GM20000 (cell line): ENCODE measurements at regions not wholly inside any gene's neighbourhood (a gene's known extent, or its start where the extent isn't known, plus 50 kb on each side); places are given as distances from the start of the nearest gene placed in this dataset.

Source experiments
- DNase-seq: peaks from one replicate; pipeline ENCODE4 v3.0.0; 2012; ENCODE audit warnings: low spot score
- TF ChIP-seq, protein P1 (sequence below): IDR thresholded peaks from 2 replicates; pipeline ENCODE4 v1.5.1; 2012; ENCODE audit warnings: mild to moderate bottlenecking, control low read depth; ENCODE audit errors: extremely low read depth, missing control alignments

GRCh38 chr9:113692256-113692655 lies 183.9 kb upstream of the ZNF618 start:
- TF ChIP-seq, protein P1, sequence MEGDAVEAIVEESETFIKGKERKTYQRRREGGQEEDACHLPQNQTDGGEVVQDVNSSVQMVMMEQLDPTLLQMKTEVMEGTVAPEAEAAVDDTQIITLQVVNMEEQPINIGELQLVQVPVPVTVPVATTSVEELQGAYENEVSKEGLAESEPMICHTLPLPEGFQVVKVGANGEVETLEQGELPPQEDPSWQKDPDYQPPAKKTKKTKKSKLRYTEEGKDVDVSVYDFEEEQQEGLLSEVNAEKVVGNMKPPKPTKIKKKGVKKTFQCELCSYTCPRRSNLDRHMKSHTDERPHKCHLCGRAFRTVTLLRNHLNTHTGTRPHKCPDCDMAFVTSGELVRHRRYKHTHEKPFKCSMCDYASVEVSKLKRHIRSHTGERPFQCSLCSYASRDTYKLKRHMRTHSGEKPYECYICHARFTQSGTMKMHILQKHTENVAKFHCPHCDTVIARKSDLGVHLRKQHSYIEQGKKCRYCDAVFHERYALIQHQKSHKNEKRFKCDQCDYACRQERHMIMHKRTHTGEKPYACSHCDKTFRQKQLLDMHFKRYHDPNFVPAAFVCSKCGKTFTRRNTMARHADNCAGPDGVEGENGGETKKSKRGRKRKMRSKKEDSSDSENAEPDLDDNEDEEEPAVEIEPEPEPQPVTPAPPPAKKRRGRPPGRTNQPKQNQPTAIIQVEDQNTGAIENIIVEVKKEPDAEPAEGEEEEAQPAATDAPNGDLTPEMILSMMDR: no peak
- no peak for DNase-seq

DNA sequence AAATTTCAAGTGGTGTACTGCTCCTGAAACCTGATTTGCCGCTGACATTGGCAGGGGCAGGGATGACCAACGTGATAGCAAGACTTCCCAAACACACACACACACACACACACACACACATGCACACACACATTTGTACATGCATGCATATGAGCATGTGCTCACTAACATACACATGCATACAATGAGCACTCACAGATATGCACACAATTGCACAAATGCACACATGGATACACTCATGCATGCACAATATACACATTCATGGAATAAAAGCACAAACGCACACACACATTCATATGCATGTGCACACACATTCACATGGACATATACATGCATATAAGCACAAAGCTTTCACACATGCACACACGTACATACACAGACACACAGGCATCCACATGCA lies 181.2 kb upstream of the ZNF618 start:
- no peak for DNase-seq
- TF ChIP-seq, protein P1: no peak

DNA sequence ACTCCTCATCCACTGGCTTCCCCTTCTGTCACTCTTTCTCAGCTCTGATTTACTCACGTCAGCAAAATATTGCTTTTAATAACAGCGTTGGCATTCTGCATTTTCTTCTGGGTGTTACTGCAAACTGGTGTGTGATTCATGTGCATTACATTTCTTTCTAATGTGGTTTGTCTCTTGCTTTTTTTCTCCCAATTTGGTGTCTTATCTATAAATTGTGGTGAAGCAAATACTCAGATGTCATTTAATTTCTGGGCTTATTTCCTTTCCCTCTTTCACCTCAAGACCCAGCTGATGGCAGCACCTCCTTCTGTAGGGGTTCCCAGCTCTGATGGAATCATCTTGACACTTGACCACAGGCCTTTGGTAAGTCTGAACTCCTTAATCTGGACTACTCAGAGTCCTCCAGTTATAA lies 180.7 kb upstream of the ZNF618 start:
- DNase-seq: no peak
- TF ChIP-seq, protein P1: no peak

DNA sequence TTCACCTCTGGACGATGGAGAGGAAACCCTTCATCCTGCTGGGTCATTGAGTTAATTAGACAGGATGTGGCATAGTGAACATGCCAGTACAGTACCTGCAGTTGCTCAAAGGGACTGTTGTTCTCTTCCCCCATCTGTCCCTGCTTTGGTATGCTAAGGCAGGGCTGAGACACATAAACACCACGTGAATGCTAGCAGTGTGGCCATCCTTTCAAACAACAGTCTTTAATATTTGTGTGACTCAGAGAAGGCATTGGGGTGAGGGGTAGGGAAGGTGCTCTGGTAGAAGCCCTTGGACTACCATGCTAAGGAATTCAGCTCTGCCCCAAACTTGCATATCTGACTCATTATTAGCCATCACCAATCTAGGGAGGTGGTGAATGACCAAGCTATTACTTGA lies 180.2 kb upstream of the ZNF618 start:
- TF ChIP-seq, protein P1: no peak
- no peak for DNase-seq

DNA sequence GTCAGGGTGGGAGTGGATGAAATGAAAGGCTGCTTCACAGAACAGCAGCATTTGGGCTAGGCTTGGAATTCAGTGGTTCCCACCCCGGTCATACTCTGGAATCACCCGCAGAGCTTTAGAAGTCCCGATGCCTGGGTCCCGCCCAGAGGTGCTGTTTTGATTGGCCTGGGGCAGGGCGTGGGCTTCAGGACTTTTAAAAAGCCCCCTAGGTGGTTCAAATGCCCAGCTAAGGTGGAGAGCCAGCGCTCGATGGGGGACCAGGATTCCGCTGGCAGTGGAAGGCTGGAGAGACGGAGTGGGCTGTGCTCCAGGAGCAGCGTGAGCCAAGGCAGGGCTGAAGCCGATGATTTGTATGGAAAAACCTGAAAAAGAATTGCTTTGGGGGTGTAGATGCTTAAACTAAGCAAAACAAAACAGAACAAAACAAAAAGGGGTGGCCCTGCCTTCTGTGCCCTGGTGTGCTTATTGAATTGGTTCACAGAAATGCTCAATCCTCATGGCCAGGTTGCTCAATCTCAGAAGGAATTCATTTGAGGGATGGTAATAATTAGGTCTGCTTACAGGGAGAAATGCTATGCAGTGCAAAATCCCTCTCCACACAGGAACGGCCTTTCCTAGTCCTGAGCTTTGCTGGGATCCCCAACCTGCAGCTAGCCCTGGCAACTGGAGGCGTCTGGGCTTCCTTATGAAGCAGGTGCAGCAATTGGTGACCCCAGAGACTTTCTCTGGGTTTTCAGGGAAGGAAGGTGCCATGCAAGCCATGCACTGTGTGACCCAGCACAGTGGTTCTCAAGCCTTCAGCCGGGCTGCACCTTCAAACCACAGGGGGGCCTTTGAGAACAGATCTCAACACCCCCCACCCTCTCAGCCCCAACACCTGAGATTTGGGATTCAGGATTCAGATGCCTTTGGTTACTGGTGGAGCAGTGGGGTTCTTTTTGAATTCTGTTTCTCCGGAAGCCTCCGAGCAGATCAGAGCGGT lies 174.0 kb upstream of the ZNF618 start:
- TF ChIP-seq, protein P1: no peak
- DNase-seq: no peak

DNA sequence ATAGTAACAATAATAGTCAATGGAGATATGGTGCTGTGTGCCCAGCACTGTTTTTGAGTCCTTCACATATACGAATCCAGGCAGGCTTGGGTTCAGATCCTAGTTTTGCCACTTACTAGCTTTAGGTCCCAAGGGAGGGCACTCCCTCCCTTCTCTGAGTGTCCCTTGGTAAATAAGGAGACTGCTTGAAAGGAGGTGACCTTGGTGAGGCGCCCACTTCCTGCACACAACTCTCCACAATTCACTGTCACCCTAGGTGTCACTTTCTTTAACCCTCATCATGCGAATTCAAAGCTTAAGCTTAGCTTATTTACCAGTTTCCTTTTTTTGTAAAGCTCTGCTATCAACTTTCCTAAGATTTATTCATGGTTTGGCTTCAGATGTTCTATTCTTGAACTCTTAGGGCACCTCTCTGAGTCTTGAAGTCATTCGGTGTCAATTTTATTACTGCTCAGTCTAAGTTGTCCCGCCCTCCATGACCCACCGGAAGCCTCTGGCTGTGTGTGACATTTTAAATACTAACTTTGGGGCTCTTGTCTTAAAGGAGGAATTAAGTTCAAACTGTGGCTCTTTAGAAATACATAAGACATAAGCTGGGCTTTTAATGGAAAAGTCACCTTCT lies 170.7 kb upstream of the ZNF618 start:
- DNase-seq: no peak
- TF ChIP-seq, protein P1: no peak

DNA sequence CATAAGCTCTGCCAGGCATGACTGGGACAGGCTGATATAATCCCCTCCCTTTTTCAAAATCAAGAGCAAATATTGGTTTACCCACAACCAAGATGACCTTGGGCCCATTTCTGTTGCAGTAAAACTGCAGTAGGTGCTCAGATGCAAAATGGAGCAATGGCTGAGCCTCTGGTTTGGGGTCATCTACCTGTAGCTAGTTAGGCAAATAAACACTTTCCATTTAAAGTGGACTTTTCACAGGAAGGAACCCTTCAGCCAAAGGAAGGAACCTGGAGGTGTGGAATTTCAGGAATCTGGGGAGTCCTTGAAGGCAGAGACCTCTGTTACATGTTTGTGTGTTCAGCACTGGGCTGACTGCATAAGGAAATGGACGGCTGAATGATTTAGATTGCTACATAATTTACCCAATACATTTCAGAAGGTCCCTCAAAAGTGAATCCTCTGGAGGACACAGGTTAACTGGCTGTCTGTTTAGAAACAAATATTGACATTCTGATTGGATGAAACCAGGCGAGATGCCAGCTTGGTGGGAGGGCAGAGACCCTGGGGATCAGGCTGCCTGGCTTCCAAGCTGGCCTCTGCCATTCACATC lies 170.1 kb upstream of the ZNF618 start:
- DNase-seq: no peak
- TF ChIP-seq, protein P1: no peak
